ENCODE measurements at regions not wholly inside any gene's neighbourhood (a gene's known extent, or its start where the extent isn't known, plus 50 kb on each side); places are given as distances from the start of the nearest gene placed in this dataset.

GRCh38 chr22:47718337-47718736, 955.9 kb downstream of the TBC1D22A start:
- Histone ChIP-seq H3K36me3 (ENCODE audit: insufficient read depth, low read depth, low read length) (no peaks in the 10 kb centered on the region), H3K4me1 (ENCODE audit: insufficient read depth, low read length) (peaks cover 5% of the 10 kb centered on the region; the same call in 1 of the 2 replicates), H3K4me3 (ENCODE audit: low read length) (no peak overlapping the region), H3K27me3 (ENCODE audit: insufficient read depth, low read length) (no peaks in the 10 kb centered on the region), H3K27ac (ENCODE audit: low read length) (no peak overlapping the region), H3K9ac (ENCODE audit: low read depth, low read length) (no peak overlapping the region), H3K9me3 (ENCODE audit: insufficient read depth, low read depth, low read length) (no peaks in the 10 kb centered on the region)

DNA sequence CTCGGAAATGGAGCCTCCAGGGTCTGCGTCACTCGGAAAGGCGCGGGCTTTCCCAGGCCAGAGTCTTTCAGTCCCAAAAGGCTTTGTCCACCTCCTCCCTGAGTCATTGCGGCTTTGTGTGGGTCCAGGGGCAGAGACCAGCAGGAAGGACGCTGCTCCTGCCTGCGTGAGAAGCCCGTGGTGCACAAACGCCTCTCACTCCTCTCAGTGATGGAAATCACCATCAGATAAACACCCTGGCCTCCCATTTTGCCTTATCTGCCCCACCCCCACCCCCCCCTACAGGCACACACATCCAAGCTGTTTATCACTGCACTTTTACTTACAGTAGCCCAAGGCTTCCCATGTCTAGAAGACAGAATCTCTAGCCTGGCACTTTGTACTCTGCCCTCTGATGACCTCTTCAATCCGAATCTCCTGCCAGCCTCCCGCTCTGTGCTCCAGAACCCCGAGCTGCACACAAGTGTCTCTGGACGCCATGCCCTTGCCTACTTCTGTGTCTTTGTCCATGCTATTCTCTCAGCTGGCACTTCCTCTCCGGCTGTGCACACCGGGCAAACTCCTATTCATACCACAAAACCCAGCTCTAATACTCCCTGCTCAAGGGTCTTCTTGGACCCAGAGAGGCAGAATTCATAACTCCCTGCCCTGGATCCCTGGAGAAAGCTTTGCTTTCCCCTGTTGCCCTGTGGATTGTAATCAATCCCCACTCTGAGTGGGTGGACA, 954.6 kb downstream of the TBC1D22A start:
- peaks cover 5% of the 10 kb centered on the region; the same call in 1 of the 2 replicates for H3K4me1 ChIP-seq (ENCODE audit: insufficient read depth, low read length)
- no peak overlapping the region for H3K4me3 ChIP-seq (ENCODE audit: low read length)
- H3K27me3 ChIP-seq (ENCODE audit: insufficient read depth, low read length) = no peaks in the 10 kb centered on the region
- H3K9ac ChIP-seq (ENCODE audit: low read depth, low read length) = no peak overlapping the region
- H3K36me3 ChIP-seq (ENCODE audit: insufficient read depth, low read depth, low read length) = no peaks in the 10 kb centered on the region
- H3K27ac ChIP-seq (ENCODE audit: low read length) = no peak overlapping the region
- H3K9me3 ChIP-seq (ENCODE audit: insufficient read depth, low read depth, low read length) = no peaks in the 10 kb centered on the region

DNA sequence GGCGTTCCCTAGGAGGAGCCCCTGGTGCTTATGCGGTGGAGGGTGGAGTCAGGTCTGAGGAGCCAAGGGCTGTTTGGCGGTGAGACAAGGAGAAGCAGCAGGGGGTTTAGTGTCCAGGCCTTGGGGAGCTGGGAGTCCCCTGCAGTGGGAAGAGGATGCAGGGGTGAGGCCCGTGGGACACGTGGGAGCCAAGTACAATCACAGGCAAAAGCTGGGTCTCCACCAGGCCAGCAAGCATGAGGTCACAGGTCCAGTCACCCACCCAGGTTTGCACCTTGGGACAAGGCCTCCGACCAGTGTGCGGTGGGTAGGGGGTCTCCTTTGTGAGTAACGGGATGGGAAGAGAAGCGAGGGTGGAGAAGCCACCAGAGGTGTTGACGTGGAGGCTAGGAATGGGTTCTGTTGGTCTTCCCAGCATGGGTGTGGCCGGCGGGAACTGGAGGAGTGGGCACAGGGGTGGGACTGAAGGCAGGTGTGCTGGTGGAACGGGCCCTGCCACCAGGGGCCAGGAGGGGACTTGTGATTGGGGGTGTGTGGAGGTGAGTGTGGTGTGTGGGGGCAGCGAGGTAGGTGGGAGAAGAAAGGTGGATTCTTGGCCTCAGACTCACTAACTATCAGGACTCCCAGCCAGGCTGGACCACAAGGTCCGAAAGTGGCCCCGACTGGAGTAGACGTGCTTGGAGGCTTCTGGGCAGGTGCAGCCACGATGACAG, 953.6 kb downstream of the TBC1D22A start:
- no peaks in the 10 kb centered on the region for H3K9me3 ChIP-seq (ENCODE audit: insufficient read depth, low read depth, low read length)
- H3K4me1 ChIP-seq (ENCODE audit: insufficient read depth, low read length) = peaks cover 5% of the 10 kb centered on the region; the same call in 1 of the 2 replicates
- H3K4me3 ChIP-seq (ENCODE audit: low read length) = no peak overlapping the region
- no peak overlapping the region for H3K9ac ChIP-seq (ENCODE audit: low read depth, low read length)
- no peaks in the 10 kb centered on the region for H3K27me3 ChIP-seq (ENCODE audit: insufficient read depth, low read length)
- no peak overlapping the region for H3K27ac ChIP-seq (ENCODE audit: low read length)
- no peaks in the 10 kb centered on the region for H3K36me3 ChIP-seq (ENCODE audit: insufficient read depth, low read depth, low read length)

DNA sequence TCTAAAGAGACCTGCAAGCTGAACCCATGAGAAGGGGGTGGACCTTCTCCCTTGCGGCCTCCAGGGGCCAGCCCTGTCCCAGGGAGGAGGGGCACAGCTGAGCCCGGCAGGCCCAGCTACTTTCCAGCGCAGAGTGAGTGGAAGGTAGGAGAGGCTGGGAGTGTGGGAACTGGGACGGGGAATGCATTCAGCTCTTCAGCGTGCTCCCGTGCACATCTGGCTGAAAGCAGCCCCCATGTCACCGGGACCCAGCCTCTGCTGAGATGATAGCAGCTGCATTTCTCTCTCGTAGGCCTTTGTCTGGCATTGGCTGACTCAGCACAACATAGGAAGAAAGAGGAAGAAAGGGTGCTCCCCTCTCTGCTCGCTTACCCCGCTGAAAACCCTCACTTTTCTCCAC, 951.5 kb downstream of the TBC1D22A start:
- H3K27ac ChIP-seq (ENCODE audit: low read length) = no peak overlapping the region
- no peak overlapping the region for H3K9ac ChIP-seq (ENCODE audit: low read depth, low read length)

GRCh38 chr22:47710135-47710534, 947.7 kb downstream of the TBC1D22A start:
- Histone ChIP-seq H3K36me3 (ENCODE audit: insufficient read depth, low read depth, low read length) (no peaks in the 10 kb centered on the region), H3K9me3 (ENCODE audit: insufficient read depth, low read depth, low read length) (no peaks in the 10 kb centered on the region), H3K4me1 (ENCODE audit: insufficient read depth, low read length) (peaks cover 12% of the 10 kb centered on the region; the same call in 1 of the 2 replicates), H3K27me3 (ENCODE audit: insufficient read depth, low read length) (no peaks in the 10 kb centered on the region), H3K27ac (ENCODE audit: low read length) (no peak overlapping the region), H3K9ac (ENCODE audit: low read depth, low read length) (peak overlapping the region; percentile 53; the same call in 1 of the 2 replicates), H3K4me3 (ENCODE audit: low read length) (no peak overlapping the region; the same call in 1 of the 2 replicates)

More for the DNA sequence above, 951.5 kb downstream of the TBC1D22A start:
- H3K36me3 ChIP-seq (ENCODE audit: insufficient read depth, low read depth, low read length) = no peaks in the 10 kb centered on the region
- H3K27me3 ChIP-seq (ENCODE audit: insufficient read depth, low read length) = no peaks in the 10 kb centered on the region
- no peaks in the 10 kb centered on the region for H3K9me3 ChIP-seq (ENCODE audit: insufficient read depth, low read depth, low read length)
- no peak overlapping the region for H3K4me3 ChIP-seq (ENCODE audit: low read length)
- peaks cover 15% of the 10 kb centered on the region; the same call in 1 of the 2 replicates for H3K4me1 ChIP-seq (ENCODE audit: insufficient read depth, low read length)

GRCh38 chr22:47705350-47705749, 942.9 kb downstream of the TBC1D22A start:
- Histone ChIP-seq H3K27ac (ENCODE audit: low read length) (no peak overlapping the region), H3K4me1 (ENCODE audit: insufficient read depth, low read length) (peaks cover 11% of the 10 kb centered on the region; the same call in 1 of the 2 replicates), H3K36me3 (ENCODE audit: insufficient read depth, low read depth, low read length) (no peaks in the 10 kb centered on the region), H3K9ac (ENCODE audit: low read depth, low read length) (no peak overlapping the region), H3K9me3 (ENCODE audit: insufficient read depth, low read depth, low read length) (no peaks in the 10 kb centered on the region), H3K27me3 (ENCODE audit: insufficient read depth, low read length) (no peaks in the 10 kb centered on the region), H3K4me3 (ENCODE audit: low read length) (no peak overlapping the region)

DNA sequence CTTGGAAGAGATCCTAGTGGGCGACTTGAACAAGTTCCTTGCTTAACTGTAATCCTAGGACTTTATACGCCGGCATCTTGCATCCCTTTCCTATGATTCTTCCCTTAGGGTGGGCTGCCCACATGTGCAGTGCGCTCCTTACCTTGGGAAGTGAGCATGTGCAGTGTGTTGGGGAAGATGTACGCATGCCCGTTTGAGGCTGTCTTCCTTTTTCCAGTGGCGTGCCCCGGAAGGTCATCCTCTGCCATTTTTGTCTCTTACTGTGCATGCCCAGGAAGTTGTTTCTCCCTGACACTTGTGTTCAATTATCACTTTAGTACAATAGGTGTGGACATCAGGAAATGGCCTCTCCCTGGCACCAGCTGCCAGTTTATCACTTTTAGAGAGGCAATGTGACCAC, 936.5 kb downstream of the TBC1D22A start:
- Histone ChIP-seq H3K27ac (ENCODE audit: low read length) (no peak overlapping the region), H3K4me1 (ENCODE audit: insufficient read depth, low read length) (peaks cover 9% of the 10 kb centered on the region; the same call in 1 of the 2 replicates), H3K27me3 (ENCODE audit: insufficient read depth, low read length) (no peaks in the 10 kb centered on the region), H3K9me3 (ENCODE audit: insufficient read depth, low read depth, low read length) (no peaks in the 10 kb centered on the region), H3K9ac (ENCODE audit: low read depth, low read length) (no peak overlapping the region), H3K36me3 (ENCODE audit: insufficient read depth, low read depth, low read length) (no peaks in the 10 kb centered on the region), H3K4me3 (ENCODE audit: low read length) (no peak overlapping the region)

- Histone ChIP-seq H3K9ac (ENCODE audit: low read depth, low read length) (no peak overlapping the region), H3K9me3 (ENCODE audit: insufficient read depth, low read depth, low read length) (no peaks in the 10 kb centered on the region), H3K4me3 (ENCODE audit: low read length) (no peak overlapping the region), H3K27me3 (ENCODE audit: insufficient read depth, low read length) (no peaks in the 10 kb centered on the region), H3K4me1 (ENCODE audit: insufficient read depth, low read length) (peaks cover 9% of the 10 kb centered on the region; the same call in 1 of the 2 replicates), H3K27ac (ENCODE audit: low read length) (no peak overlapping the region), H3K36me3 (ENCODE audit: insufficient read depth, low read depth, low read length) (no peaks in the 10 kb centered on the region)
Measured at GRCh38 chr22:47697861-47698260, 935.4 kb downstream of the TBC1D22A start.

- H3K36me3 ChIP-seq (ENCODE audit: insufficient read depth, low read depth, low read length) = no peaks in the 10 kb centered on the region
- H3K27ac ChIP-seq (ENCODE audit: low read length) = no peak overlapping the region
- no peak overlapping the region for H3K9ac ChIP-seq (ENCODE audit: low read depth, low read length)
- H3K9me3 ChIP-seq (ENCODE audit: insufficient read depth, low read depth, low read length) = no peaks in the 10 kb centered on the region
- H3K4me3 ChIP-seq (ENCODE audit: low read length) = no peak overlapping the region
- H3K4me1 ChIP-seq (ENCODE audit: insufficient read depth, low read length) = peaks cover 9% of the 10 kb centered on the region; the same call in 1 of the 2 replicates
- no peaks in the 10 kb centered on the region for H3K27me3 ChIP-seq (ENCODE audit: insufficient read depth, low read length)
Measured at GRCh38 chr22:47696776-47697175, 934.3 kb downstream of the TBC1D22A start.

DNA sequence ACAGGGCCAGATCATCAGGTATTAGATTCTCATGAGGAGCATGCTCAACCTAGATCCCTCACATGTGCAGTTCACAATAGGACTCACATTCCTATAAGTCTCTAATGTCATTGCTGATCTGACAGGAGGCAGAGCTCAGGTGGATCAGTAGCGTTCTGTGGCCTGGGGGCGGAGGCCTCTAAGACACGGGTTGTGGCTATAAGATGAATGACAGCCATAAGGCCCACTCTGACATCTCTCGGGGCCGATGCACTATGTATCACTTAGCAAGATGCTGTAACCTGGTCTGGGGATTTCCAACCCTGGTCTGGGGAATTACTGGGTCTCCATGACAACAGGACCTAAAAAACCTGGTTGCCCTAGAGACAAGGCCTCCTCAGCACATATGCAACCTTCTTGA, 932.7 kb downstream of the TBC1D22A start:
- Histone ChIP-seq H3K27ac (ENCODE audit: low read length) (no peak overlapping the region), H3K9me3 (ENCODE audit: insufficient read depth, low read depth, low read length) (no peaks in the 10 kb centered on the region), H3K4me3 (ENCODE audit: low read length) (no peak overlapping the region), H3K36me3 (ENCODE audit: insufficient read depth, low read depth, low read length) (no peaks in the 10 kb centered on the region), H3K4me1 (ENCODE audit: insufficient read depth, low read length) (peaks cover 6% of the 10 kb centered on the region; the same call in 1 of the 2 replicates), H3K9ac (ENCODE audit: low read depth, low read length) (no peak overlapping the region), H3K27me3 (ENCODE audit: insufficient read depth, low read length) (no peaks in the 10 kb centered on the region)

DNA sequence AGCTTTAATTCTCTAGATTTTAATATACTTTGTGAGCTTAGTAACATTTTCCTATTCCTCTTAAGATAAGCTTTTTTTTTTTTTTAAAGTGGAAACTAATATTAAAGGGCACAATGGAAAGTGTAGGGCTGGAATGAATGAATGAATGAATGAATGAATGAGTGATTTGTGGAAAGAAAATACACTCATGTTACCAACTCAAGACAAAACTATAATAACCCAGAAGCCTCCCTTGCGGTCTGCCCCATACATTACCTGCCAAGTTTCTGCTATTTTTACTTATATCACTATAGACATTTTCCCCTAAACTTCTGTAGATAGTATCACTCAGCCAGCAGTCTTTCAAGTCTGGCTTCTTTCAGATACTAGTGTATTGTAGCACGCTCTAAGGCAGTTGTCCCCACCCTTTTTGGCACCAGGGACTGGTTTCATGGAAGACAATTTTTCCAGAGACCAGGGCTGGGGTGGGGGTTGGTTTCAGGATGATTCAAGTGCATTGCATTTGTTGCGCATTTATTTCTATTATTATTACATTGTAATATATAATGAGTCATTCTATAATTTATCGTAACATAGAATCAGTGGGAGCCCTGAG, 932.2 kb downstream of the TBC1D22A start:
- no peaks in the 10 kb centered on the region for H3K9me3 ChIP-seq (ENCODE audit: insufficient read depth, low read depth, low read length)
- H3K27ac ChIP-seq (ENCODE audit: low read length) = no peak overlapping the region
- no peaks in the 10 kb centered on the region for H3K36me3 ChIP-seq (ENCODE audit: insufficient read depth, low read depth, low read length)
- peaks cover 6% of the 10 kb centered on the region; the same call in 1 of the 2 replicates for H3K4me1 ChIP-seq (ENCODE audit: insufficient read depth, low read length)
- H3K9ac ChIP-seq (ENCODE audit: low read depth, low read length) = no peak overlapping the region
- no peak overlapping the region for H3K4me3 ChIP-seq (ENCODE audit: low read length)
- no peaks in the 10 kb centered on the region for H3K27me3 ChIP-seq (ENCODE audit: insufficient read depth, low read length)

Data from iPS-20b (cell line).